ENCODE measurements at regions not wholly inside any gene's neighbourhood (a gene's known extent, or its start where the extent isn't known, plus 50 kb on each side); places are given as distances from the start of the nearest gene placed in this dataset.

- no peaks in the 10 kb centered on the region for H3K79me2 ChIP-seq (ENCODE audit: insufficient read depth, low read length)
- no peak overlapping the region for H3K4me3 ChIP-seq (replicated peaks in 1 of 3; ENCODE audit: insufficient read depth in 1 of 3, low read depth in 2 of 3, low read length in 3 of 3)
- intact Hi-C loops (cut with micrococcal nuclease; ENCODE audit: unreplicated experiment) (no loop called here), in situ Hi-C loops (cut with HindIII; ENCODE audit: extremely low pct_ligation_motif_present, low pct_unique_long_range_greater_than_20kb) (no loop called here)
- no peak overlapping the region for H3K9ac ChIP-seq (ENCODE audit: insufficient read depth, low read depth, low read length)
- H3K4me1 ChIP-seq (ENCODE audit: insufficient read depth, low read length): no peaks in the 10 kb centered on the region
- BruUV-seq (replicated peaks): no TSS peak
- H3K27ac ChIP-seq (ENCODE audit: extremely low read length, insufficient read depth, low read length): no peak overlapping the region
- peaks cover 2 to 22% of the 10 kb centered on the region in 2 experiments; a peak in 3 of 5 replicates for H3K27me3 ChIP-seq (ENCODE audit: control insufficient read depth in 1 of 2, insufficient read depth in 2 of 2, low read length in 2 of 2)
- CTCF ChIA-PET (ENCODE audit: low intra/inter-chr PET ratio, low total read pairs): no interaction called here
- no peak for DNase-seq (ENCODE audit: low spot score)
- H2AFZ ChIP-seq (ENCODE audit: low read length): no peak overlapping the region
- no peak overlapping the region for H3K4me2 ChIP-seq (ENCODE audit: low read depth, low read length)
- no peaks in the 10 kb centered on the region for H4K20me1 ChIP-seq (ENCODE audit: insufficient read depth, low read length)
- ATAC-seq: no peak
- no peaks in the 10 kb centered on the region for H3K9me3 ChIP-seq (ENCODE audit: low read length)
- TF ChIP-seq KAT8 (CRISPR knock-in tag; IDR thresholded peaks at IDR 0.05): no peak
- TF ChIP-seq FOSL2 (CRISPR knock-in tag; IDR thresholded peaks at IDR 0.05): peak; percentile 14; the same call in 1 of the 2 replicates
- 3% methylated on average over 4 of the region's 4 CpGs for WGBS (ENCODE audit: low lambda C conversion rate)
- FAIRE-seq: no peak
- POLR2A ChIA-PET: no interaction called here
- H3K36me3 ChIP-seq (replicated peaks in 1 of 2; ENCODE audit: control insufficient read depth in 1 of 2, insufficient read depth in 2 of 2, low read length in 2 of 2): no peaks in the 10 kb centered on the region
Measured at GRCh38 chr2:71844967-71845366, 302.7 kb downstream of the CYP26B1 start.

- no TSS peak for BruUV-seq (replicated peaks)
- ChIA-PET CTCF (ENCODE audit: low intra/inter-chr PET ratio, low total read pairs) (no interaction called here), POLR2A (no interaction called here)
- H3K9ac ChIP-seq (ENCODE audit: insufficient read depth, low read depth, low read length): no peak overlapping the region
- H3K4me1 ChIP-seq (ENCODE audit: insufficient read depth, low read length): no peaks in the 10 kb centered on the region
- no peaks in the 10 kb centered on the region for H3K9me3 ChIP-seq (ENCODE audit: low read length)
- H3K27me3 ChIP-seq (ENCODE audit: control insufficient read depth in 1 of 2, insufficient read depth in 2 of 2, low read length in 2 of 2): peaks cover 0 to 7% of the 10 kb centered on the region in 2 experiments; a peak in 2 of 5 replicates
- H3K79me2 ChIP-seq (ENCODE audit: insufficient read depth, low read length): no peaks in the 10 kb centered on the region
- ATAC-seq: no peak
- no peak for FAIRE-seq
- no peak overlapping the region for H2AFZ ChIP-seq (ENCODE audit: low read length)
- no peak overlapping the region for H3K4me2 ChIP-seq (ENCODE audit: low read depth, low read length)
- H3K36me3 ChIP-seq (replicated peaks in 1 of 2; ENCODE audit: control insufficient read depth in 1 of 2, insufficient read depth in 2 of 2, low read length in 2 of 2): no peaks in the 10 kb centered on the region
- no peaks in the 10 kb centered on the region for H4K20me1 ChIP-seq (ENCODE audit: insufficient read depth, low read length)
- H3K27ac ChIP-seq (ENCODE audit: extremely low read length, insufficient read depth, low read length): no peak overlapping the region
- in situ Hi-C loops (cut with HindIII; ENCODE audit: extremely low pct_ligation_motif_present, low pct_unique_long_range_greater_than_20kb) (no loop called here), intact Hi-C loops (cut with micrococcal nuclease; ENCODE audit: unreplicated experiment) (no loop called here)
- 0% methylated on average over 3 of the region's 3 CpGs for WGBS (ENCODE audit: low lambda C conversion rate)
- H3K4me3 ChIP-seq (replicated peaks in 1 of 3; ENCODE audit: insufficient read depth in 1 of 3, low read depth in 2 of 3, low read length in 3 of 3): no peak overlapping the region
- no peak for DNase-seq (ENCODE audit: low spot score)
- no peak for TF ChIP-seq ZNF772 (CRISPR knock-in tag; IDR thresholded peaks at IDR 0.05)
- no peak for TF ChIP-seq RXRA (CRISPR knock-in tag; IDR thresholded peaks at IDR 0.05)
- TF ChIP-seq ZFP1 (CRISPR knock-in tag; IDR thresholded peaks at IDR 0.05): no peak
- no peak for TF ChIP-seq ATF4 (CRISPR knock-in tag; IDR thresholded peaks at IDR 0.05)
- TF ChIP-seq KIAA2018 (CRISPR knock-in tag; IDR thresholded peaks at IDR 0.05; ENCODE audit: borderline replicate concordance): no peak
- TF ChIP-seq PBX3 (CRISPR knock-in tag; IDR thresholded peaks at IDR 0.05; ENCODE audit: borderline replicate concordance): no peak
- TF ChIP-seq GATAD1 (CRISPR knock-in tag; IDR thresholded peaks at IDR 0.05): no peak
Measured at GRCh38 chr2:71843391-71843850, 304.2 kb downstream of the CYP26B1 start.

All from HepG2 (cell line).